DMS 273 (cell line): ENCODE measurements at regions not wholly inside any gene's neighbourhood (a gene's known extent, or its start where the extent isn't known, plus 50 kb on each side); places are given as distances from the start of the nearest gene placed in this dataset.
A peak's percentile ranks its signal among the peaks of the same experiment; 100 is the strongest.

ENCODE experiments used
- DNase-seq: peaks from one replicate; lab custom pipeline; 2025; ENCODE audit not compliant: unreplicated experiment; lab: John Stamatoyannopoulos, UW

DNA sequence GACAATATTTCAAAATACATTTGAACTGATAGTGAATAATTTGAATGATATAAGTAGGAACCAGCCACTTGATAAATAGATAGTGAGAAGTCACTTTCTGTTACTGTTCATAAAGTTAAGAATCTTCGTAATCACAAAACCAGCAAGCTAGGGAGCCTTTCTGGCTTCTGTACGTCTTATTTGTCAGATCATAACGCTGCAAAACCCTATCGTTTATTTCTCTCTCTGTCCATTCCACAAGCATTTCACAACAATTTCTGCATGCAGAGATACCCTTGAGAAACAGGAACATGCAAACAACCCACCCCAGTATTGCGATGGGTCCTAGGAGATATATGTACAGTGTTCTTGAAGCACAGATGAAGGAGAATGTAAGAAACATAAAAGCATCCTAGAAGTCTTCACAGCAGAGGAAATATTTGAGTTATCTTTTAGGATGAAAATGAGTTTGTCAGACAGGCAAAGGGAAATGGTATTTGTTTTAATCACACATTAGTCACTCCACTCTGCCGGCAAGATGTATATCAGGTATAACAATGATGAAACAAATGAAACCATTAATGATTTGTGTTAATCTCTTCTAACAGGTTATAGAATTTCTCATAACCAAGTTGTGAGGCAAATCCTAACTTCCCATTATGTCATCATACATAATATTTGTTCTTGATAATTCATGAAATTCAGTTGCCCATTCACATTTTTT, 668.7 kb upstream of the FTMT start:
- no peak for DNase-seq

DNA sequence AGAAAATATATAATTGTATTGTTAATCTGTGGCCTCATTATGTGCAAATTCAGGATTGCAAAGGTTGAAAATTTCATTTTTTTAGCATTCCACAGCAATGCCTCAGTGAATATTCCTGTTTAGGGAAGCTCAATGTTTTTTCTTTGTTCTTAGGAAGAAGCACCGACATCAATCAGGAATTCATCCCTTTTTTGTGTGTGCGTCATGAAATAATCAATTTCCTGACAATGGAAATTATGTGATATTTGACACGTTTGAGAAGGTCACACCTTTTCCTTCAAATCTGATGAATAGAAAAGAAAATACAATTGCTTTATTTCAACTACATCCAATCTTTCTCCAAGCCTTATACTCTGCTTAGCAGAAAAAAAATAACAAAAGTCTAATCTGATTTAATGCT, 662.8 kb upstream of the FTMT start:
- DNase-seq = no peak

DNA sequence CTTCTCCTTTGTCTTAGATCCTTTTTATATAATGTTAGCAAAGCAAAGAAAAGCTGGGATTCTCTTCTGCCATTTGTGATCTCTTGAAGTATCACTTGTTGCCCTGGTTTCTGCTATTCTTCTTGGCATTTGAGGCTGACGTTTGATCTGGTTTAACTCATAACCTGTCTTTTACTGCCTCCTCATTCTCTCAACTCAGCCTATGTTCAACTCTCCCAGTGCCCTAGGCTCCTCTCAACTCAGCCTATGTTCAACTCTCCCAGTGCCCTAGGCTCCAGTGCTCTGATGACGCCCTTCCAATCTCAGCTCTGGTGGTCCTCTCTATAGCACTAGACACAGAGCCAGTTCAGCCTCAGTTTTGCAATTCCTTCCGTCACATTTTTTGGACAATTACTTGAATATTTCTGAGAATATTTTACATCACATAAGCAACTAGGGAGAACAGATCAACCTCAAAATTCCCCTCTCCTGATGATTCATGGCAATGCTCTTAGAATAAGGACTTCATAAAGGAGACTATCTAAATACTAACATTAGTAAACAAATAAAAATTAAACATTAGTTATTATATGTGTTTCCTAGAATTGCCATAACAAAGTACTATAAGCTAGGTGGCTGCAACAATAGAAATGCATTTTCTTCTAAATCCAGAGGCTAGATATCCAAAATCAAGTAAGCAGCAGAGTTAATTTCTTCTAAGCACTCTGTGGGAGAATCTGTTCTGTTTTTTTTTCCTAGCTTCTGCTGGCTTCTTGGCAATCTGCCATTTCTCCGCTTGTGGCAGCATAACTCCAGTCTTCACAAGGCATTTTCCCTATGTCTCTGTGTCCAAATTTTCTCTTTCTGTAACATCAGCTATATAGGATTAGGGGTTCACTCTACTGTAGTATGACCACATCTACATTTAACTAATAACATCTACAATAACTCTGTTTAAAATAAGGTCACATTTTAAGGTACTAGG, 662.1 kb upstream of the FTMT start:
- DNase-seq = peak; percentile 19

DNA sequence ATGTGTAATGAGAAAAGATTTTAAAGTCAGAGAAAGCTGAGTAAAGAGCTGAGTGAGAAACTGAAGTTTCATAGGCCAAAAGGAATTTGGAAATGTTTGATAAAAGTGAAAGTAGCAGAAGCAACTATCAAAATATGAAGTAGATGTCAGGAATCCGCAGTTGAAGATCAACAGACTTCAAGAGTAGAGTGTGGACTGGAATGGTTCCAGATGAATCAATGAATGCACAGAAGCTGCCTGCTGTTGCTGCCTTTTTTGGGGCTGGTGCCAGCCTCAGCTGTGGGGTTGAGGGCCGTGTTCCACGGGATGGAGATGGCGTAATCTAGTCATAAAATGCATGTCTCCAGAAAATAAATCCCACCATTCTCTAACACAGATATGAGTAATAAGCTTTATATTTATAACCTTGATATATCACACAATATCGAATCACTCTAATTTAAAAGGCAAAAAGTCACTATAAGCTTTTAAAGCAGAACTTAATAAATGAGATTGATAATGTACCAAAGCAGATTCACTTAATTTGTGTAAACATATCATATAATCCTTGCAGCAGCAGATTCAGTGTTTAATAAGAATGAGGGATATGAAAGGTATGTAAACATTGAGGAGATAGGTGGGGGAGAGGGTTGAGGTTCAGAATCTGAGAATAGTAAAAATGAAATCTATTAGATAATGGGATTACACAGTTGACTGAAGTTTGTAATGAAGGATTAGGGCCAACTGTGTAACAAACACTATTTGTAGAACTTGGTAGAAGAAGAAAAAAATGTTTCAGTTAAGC, 652.3 kb upstream of the FTMT start:
- DNase-seq = peak; percentile 3

DNA sequence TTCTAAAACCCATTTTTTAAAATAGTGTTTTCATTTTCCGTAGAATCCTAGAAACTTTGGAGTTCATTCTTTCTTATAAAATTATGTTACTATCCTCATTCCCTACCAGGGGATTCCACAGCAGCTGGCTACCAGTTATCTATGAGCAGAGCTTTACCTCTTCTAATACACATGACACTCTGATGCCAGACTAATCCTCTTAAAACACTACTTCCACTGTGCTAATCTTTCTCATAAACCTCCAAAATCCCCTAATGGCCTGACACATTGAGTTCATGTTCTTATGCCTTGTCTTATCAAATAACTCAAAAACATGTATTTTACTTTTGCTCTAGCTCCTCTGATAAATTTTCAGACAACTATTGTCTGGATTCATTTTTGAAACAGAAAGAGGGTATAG, 633.6 kb upstream of the FTMT start:
- no peak for DNase-seq

DNA sequence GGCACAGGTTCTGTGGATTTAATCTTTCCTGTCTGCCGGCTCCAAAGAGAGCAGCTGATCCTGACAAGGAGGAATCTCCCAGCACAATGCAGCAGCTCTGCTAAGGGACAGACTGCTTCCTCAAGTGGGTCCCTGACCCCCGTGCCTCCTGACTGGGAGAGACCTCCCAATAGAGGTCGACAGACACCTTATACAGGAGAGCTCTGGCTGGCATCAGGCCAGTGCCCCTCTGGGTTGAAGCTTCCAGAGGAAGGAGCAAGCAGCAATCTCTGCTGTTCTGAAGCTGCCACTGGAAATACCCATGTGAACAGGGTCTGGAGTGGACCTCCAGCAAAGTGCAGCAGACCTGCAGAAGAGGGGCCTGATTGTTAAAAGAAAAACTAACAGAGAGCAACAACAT, 630.2 kb upstream of the FTMT start:
- DNase-seq = no peak

DNA sequence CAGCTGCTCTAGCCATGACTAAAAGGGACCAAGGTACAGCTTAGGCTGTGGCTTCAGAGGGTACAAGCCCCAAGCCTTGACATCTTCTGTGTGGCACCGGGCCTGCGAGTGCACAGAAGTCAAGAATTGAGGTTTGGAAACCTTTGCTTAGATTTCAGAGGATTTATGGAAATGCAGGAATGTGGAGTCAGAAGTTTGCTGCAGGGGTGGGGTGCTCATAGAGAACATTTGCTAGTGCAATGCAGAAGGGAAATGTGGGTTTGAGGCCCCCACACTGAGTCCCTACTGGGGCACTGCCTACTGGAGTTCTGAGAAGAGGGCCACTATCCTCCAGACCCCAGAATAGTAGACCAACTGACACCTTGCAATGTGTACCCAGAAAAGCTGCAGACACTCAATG, 624.9 kb upstream of the FTMT start:
- no peak for DNase-seq

DNA sequence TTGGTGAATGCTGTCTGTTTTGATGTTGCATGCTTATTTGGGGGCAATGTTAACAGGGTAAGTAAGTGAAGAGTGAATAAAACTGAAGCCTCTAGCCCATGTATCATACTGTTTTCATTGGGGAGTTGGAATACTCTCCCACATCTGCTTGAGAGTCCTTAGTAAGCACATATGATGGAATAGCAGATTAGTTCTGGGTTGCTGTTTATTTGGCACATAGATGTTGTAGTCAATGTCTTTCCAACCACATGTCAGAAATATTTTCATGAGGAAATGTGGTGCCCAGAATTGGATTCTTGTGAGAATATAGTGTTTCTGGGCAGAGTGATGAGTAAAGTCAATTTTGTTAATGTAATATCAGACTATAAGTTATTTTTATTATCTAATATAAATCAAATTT, 611.7 kb upstream of the FTMT start:
- DNase-seq = no peak

DNA sequence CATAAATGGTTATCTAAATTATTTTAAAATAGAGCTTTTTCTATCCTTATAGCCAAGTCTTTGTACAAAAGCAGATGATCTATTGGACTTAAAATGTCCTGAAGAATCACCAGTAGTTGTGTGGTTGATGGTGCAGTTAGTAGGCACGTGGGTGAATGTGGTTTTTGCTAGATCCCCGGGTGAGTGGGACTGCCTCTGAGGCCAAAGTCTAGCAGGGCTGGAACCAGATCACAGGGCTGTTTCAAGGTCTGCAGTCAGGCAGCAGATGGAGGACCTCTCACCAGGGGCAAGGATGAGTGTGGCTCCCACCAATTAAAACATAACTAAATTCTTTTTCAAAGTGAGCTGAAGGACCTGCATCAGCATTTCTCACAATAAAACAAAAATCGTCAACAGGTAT, 604.7 kb upstream of the FTMT start:
- no peak for DNase-seq

DNA sequence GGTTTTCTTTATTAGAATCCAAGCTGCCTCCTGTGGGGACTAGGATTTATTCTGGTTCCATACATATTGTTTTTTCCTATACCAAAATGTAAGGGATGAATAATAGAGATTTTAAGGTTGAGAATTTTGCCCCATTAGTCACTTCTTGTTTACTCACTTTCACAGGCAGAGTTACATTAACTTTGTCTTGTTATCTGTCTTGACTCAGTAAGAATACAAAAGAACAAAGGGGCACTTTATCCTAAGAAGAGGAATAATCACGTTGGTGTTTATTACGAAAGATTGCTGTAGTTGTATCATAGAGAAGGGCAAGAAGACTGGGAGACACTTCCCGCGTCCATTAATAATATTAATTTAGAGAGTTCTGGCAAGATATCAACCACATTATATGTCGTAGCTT, 599.7 kb upstream of the FTMT start:
- no peak for DNase-seq

DNA sequence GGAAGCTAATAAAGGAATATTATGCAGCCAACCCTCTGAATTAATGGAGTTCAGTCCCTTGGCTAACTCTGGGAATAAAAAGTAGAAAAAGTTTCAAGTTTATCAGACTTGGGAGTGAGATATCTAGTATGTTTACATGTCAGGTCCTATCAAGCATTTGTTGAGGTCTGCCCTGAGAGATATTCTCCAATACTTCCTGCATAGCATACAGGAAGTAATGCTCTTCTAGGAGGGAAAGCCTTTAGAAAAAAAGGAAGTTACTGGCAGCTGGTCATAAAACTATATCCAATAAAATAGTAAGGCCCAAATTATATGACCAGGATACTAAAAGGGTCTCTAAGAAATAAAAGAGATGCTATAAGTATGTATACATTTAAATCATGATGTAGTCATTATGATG, 594.1 kb upstream of the FTMT start:
- DNase-seq = no peak

DNA sequence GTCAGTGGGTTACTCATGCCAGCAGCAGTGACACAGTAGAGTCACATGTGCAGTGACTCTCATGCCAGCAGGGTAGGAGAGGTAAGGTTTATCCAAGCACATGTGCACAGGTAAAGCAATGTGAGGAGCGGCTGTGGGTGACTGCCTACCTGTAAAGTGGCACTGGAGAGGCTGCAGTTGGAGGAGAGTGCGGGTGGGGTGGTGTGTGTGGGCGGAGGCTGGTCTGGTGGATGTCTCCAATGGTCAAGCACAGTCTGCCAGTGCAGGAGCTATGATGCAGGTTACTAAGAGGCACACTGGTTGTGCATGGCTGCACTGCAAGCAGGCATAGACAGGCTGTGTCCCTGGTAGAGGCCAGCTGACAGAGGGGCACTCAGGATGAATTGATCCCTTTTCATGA, 588.2 kb upstream of the FTMT start:
- no peak for DNase-seq

DNA sequence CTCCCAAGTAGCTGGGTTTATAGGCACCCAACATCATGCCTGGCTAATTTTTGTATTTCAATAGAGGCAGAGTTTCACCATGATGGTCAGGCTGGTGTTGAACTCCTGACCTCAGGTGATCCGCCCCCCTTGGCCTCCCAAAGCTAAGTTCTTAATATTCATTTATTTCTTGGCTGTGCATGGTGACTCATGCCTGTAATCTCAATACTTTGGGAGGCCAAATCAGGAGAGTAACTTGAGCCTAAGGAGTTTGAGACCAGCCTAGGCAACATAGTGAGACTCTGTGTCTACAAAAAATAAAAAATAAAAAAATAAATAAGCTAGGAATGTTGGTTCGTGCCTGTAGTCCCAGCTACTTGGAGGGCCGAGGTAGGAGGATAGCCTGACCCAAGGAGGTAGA, 587.1 kb upstream of the FTMT start:
- DNase-seq = no peak

DNA sequence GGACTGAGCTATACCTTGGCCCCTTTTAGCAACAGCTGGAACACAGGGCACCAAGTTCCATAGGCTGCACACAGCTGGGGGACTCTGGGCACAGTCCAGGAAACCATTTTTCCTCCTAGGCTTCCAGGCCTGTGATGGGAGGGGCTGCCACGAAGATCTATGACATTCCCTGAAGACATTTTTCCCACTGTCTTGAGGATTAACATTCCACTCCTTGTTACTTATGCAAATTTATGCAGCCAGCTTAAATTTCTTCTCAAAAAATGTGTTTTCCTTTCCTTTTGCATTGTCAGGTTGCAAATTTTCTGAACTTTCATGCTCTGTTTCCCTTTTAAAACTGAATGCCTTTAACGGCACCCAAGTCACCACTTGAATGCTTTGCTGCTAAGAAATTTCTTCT, 580.1 kb upstream of the FTMT start:
- no peak for DNase-seq

DNA sequence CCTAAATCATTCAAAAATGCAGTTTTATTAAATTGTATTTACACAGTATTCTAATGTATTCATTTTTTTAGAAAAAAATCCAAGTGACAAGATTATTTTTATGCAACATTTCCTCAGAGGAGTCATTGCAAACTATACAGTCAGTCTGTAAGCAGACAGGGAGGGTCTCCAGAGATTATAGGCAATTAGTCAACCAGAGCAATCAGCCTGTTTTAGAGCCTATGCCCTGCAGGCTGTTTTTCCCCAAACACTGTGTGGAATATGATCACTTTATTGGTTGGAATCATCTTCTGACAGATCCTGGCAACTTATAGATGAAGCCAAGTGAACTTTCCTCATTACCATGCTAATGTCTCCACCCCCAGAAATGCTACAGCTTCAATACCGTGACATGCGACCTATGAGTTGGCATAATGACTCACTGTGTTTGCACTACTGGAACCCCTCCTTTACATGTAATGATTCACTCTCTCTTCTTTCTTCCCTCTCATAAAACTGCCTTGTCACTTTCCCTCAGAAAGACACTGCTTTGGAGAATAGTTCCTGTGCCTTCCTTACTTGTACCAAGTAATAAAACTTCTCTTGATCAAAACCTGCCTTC, 577.7 kb upstream of the FTMT start:
- no peak for DNase-seq

DNA sequence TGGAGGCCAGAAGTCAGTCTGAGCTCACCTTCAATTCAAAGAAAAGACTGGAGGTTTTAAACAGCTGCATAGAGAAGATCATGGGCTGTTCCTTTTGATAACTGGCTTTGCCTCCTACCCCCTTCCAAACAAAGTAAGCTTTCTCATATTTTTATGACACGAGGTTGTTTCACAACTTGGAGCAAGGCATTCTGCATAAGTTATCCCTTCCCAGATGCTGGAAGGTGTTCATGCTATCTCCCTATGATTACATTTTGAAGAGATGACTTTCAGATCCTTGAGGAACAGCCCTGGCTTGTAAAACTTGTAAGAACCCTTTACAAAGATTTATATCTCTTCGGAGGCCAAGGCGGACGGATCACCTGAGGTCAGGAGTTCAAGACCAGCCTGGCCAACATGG, 571.9 kb upstream of the FTMT start:
- DNase-seq = no peak

DNA sequence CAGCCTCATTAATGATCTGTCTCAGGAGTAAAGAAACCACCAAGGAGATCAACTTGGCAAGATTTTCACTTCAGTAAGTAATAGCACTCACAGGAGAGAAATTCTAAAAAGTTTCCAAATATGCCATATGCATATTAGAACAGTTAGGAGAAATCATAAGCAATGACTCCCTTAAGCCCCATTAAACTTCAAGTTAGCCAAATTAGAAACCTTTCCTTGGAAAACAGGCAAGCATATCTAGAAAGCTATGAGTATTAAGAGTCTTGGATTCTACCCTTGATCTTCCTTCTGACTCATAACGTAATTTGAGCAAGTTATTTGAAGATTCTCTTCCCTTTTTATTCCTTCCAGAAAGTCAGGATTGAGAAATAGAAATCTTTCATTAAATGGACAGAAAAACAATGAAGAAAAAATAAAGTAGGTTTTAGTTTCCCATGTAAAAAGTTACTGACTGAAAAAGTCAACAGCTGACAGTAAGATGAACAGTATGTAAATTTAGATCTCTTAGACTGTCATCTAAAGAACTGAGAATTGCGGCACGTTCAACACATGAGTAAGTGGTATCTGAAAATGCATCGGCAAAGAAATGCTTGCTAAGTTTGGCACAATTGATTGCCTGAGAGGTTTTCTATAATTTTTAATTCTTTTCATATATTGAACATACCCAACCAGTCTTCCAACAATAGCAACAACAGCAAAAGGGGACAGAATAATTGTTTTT, 565.7 kb upstream of the FTMT start:
- no peak for DNase-seq

DNA sequence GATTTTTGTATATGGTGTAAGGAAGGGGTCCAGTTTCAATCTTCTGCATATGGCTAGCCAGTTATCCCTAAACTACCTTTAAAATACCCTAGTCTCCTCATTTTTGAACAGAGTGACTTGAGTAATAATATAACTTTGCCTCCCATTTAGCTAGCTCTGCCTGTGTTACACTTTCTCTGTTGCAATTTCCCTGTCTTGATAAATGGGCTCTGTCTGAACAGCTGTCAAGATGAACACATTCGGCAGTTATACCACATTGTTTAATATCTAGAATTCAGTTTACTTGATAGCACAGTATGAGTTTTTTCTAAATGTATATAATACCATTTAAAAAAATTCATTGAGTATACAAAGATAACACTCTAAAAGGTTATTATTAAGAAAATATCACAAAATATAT, 562.9 kb upstream of the FTMT start:
- no peak for DNase-seq

DNA sequence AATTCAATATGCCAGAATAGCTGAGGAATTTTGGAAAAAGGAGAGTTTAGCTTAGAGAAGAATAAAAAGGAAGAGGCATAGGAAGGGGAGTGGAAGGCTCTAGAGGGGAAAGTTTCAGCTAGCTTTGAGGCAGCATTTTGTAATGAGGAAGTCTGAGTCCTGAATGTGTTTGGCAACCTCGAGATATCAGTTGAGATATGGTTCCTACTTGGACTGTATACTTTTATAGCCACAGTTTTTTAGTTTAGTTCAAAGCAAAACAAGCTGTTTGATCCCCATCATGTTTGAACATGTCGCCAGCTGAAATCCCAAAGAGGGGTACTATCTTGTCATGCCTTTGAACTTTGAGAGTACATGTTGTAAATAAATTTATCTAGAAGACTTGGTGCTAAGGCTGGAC, 559.0 kb upstream of the FTMT start:
- DNase-seq = no peak

DNA sequence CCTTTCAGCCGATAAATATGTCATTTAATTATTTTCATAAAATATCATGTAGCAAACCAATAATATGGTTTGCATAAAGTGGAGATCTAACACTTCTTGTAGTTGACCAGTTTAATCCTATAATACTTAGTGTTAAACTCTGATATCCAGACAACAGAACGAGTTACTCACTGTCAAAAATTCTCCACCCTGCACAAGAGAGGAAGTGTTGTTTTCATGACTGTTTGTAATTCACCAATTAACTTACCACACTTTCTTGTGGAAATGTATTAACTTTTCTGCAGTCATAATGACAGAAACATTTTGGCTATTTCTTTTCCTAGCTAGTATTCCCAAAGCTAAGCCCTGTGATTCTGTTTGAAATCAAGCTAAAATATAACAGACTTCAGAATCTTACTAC, 555.3 kb upstream of the FTMT start:
- DNase-seq = no peak

DNA sequence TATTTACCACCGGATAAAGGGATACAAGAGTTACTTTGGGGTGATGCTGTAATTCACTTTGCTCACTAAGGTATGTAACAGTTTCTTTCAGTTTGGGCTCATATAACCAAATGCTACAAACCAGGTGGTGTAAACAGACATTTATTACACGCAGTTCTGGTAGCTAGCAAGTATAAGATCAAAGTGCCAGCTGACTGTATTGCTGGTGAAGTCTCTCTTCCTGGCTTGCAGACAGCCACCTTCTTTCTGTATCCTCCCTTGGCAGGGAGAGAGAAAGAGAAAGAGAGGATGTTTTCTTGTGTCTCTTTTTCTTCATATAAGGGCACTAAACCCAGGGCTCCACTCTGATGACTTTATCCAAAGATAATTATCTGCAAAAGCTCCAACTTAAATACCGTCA, 552.5 kb upstream of the FTMT start:
- no peak for DNase-seq
